GM19324 (cell line): ENCODE measurements at regions not wholly inside any gene's neighbourhood (a gene's known extent, or its start where the extent isn't known, plus 50 kb on each side); places are given as distances from the start of the nearest gene placed in this dataset.

ENCODE experiments used
- ATAC-seq: cut with Tn5 transposase; IDR thresholded peaks from one replicate; pipeline ENCODE4 v1.9.1; 2021; ENCODE audit warnings: mild to moderate bottlenecking, moderate library complexity; ENCODE audit not compliant: unreplicated experiment, low FRiP score

DNA sequence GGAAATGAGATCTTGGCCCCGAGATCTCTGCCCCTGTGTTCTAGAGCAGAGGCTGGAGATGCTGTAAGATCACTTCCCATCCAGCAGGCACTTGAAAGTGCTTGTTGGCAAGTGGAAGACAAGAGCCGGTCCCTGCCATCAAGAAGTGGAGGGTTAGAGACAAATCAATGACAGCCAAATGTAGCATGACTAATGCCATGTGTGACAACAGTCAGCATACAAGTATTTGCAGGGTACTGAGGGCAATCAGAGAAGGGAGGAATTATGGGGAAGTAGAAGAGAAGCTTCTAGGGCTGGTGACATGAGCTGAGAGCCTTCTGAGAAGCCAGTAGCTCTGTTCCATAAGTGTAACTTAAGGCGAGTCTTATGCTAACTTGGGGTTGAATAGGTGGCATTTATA lies 58.6 kb downstream of the TMEM17 start:
- ATAC-seq: no peak

DNA sequence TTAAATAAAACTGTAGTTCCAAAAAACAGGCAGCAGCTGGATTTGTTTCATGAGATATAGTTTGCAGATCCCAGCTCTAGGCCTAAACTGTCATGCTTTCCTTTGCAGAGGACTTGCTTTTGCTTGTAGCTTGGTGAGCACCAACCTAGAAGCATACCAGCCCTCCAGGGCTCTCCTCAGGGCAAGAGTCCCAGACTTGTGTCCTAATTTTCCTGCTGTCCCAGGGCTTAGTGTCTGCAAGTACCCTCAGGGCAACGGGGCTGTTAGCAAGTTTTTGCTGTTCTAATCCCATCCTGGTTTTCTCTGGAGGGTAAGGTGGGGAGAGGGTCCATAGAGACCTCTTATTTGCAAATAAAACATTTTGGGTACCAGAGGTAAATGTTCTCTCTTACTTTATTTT lies 59.5 kb downstream of the TMEM17 start:
- no peak for ATAC-seq

GRCh38 chr2:62443886-62444285 lies 62.1 kb downstream of the TMEM17 start:
- no peak for ATAC-seq

DNA sequence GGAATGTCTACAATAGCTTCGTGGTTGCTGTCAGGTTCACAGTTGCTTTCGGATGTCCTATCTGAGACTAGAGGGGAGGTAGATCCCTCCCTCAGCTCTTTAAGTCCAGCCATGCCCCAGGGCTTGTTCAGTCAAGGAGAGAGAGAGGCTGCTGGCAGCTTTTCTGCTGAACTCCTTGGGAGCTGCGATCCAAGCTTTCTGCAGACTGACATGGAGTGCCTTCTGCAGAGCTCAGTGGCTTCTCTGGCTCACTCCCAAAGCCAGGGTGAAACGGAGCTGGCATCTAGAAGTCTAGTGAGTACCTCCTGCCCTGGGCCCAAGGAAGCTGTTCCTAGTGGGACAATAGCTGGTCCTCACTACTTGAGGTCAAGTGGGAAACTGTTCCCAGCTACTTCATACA lies 62.5 kb downstream of the TMEM17 start:
- ATAC-seq: no peak

DNA sequence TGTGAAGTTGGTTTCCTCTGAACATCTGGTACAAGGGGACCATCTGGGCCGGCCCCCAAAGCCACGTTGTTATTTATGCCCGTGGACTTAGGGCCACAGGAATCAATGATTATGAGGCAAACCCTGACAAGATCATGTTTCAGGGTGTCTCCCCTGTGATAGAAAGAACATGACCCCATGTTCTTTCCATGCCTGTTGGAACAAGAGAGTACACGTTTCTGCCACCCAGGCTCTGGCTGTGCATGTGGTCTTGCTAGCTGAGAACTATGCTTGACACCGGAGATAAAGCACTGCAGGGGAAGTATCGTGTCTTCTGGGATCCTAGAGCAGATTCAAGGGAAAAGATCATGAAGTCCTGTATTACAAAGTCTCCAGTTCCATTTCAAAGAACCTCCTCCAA lies 64.2 kb downstream of the TMEM17 start:
- no peak for ATAC-seq

GRCh38 chr2:62441421-62441820 lies 64.6 kb downstream of the TMEM17 start:
- ATAC-seq: no peak

DNA sequence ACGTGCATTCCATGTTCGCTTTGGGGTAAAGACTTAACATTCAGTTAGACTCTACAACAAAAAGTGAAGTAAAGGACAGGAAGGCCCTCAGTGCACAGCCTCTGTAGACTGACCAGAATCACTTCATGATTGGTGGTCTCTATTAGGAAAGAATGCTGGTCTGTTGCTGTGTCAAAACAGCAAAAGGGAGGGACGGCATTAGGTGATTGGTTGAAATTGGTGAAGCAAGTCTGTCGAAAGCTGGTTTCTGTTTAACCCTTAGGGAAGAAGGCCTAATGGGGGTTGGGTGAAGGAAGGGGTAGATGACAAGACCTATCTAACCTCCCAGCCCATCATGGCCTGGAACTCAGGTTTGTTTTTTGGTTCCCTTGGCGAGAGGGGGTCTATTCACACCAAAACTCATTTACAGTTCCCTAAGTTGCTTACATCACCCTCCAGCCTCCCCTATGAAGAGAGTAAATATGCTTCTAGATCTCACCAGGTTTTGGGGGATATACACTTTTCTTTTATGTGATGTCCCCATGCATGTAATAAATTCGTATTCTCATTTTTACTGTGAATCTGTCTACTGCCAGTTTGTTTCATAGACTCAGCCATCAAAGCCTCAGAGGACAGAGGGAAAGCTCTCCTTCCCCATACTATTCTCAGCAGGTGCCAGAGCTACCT lies 65.6 kb downstream of the TMEM17 start:
- ATAC-seq: no peak

GRCh38 chr2:62439425-62439824 lies 66.6 kb downstream of the TMEM17 start:
- ATAC-seq: no peak

DNA sequence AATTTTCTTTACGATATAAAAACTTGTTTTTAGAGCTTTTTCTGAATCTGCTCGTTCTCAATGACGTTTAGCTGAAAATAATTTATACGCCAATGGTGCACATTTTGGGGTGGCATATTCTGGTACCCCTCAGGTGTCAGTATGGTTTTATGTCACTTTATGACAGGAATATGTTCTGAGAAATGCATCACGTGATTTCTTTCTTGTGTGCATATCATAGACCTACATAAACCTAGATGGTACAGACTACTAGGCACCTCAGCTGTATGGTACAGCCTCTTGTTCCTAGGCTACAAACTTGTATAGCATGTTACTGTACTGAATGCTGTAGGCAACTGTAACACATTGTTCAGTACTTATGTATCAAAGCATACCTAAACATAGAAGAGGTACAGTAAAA lies 68.2 kb downstream of the TMEM17 start:
- no peak for ATAC-seq

DNA sequence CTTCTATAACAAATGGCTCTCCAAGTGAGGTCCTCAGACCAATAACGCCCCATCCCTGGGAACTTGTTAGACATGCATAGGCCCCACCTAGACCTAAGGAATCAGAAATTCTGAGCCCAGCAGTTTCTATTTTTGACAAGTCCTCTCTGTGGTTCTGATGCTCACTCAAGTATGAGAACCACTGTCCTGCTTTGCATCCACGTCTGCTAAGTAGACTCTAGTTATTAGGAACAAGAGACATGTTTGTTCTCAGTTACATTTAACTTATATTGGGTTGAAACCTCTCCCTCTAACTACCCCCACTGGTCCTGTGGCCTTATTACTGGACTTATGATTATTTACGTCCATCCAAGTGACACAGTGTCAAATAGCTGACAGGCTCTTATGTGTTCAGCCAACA lies 70.3 kb downstream of the TMEM17 start:
- peak; percentile 80 for ATAC-seq

DNA sequence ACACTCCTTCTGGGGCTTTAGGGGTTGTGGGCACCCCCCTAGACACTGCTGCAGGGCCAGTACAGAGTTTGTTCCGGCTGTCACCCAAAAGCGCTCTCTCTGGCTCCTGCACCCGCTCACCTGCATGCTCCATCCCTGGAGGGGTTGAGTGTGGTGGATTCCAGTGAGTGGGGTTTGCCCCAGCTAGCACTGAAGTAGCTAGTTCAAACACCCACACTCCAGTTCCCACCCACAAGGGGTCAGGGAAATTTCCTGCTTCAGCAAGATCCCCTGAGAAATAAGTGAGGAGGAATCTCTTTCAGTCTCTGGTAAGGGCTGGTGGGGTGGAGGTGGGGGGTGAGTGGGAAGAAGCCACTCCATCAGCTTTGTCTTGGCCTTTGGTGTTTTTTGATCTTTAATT lies 73.6 kb downstream of the TMEM17 start:
- ATAC-seq: no peak

- no peak for ATAC-seq
Measured at GRCh38 chr2:62431512-62431911, 74.5 kb downstream of the TMEM17 start.

- ATAC-seq: no peak
Measured at GRCh38 chr2:62430146-62430545, 75.8 kb downstream of the TMEM17 start.

- no peak for ATAC-seq
Measured at GRCh38 chr2:62427146-62427545, 78.8 kb downstream of the TMEM17 start.

GRCh38 chr2:62426154-62426912 lies 79.7 kb downstream of the TMEM17 start:
- no peak for ATAC-seq

- no peak for ATAC-seq
Measured at GRCh38 chr2:62425684-62426083, 80.3 kb downstream of the TMEM17 start.

DNA sequence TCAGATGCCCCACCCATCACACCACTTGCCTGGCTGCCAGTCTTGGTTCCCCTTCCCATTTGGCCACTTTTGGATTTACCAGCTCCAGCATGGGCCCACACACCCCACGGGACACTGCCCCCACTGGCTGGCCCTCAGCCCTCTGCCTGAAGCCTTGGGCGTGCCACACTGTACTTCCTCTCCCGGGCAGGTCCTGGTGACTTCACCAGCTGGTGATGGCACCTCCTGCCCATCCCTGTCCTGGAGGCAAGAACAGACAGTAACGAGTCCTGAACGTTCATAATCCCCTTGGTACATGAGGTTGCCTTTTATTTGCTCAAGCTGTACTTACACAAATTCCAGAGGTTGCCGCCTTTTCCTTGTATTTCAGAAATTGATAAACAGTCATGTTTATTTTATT lies 81.1 kb downstream of the TMEM17 start:
- ATAC-seq: no peak

DNA sequence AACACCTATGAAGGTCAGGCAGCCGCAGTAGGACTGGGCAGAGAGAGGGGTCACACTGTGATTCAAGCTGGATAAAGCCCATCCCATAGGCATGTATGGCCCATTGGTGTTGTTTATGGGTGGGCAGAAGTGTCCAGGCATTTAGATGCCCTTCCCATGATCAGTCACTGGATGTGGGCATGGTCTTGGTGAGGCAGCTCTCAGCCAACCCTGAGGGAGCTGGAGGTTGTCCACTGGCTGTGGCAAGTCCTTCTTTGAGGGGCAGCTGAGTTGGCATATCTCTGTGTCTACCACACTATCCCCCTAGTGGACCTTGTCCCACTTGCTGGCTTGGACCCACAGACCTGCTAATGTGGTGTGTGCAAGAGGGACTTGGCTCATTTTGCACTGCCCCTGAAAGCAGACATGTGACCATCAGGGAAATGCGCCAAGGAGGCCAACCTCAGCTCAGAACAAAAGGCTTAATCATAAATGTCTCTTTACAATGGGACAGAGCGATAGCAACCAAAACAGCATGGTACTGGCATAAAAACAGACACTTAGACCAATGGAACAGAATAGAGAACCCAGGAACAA lies 82.0 kb downstream of the TMEM17 start:
- no peak for ATAC-seq

DNA sequence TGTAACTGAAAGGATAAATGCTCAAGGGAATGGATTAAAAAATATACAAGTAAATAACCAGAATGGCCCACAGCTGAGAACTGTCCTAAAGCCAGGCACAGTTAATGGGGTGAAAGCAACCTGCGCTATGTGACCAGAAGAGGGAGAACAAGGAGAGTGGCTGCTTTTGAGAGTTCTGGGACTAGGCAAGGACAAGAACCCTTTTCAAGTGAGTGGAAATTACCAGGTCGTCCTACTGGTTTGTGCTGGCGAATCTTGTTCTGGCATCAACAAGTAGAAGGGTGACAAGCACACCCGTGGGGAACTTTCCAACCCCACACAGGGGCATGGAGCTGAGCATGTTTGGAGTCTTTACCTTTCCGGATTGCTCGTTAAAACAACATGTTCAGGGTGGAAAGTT lies 82.8 kb downstream of the TMEM17 start:
- ATAC-seq: no peak

- ATAC-seq: peak; percentile 8
Measured at GRCh38 chr2:62415518-62415917, 90.5 kb downstream of the TMEM17 start.

- ATAC-seq: peak; percentile 83
Measured at GRCh38 chr2:62415019-62415431, 91.0 kb downstream of the TMEM17 start.

GRCh38 chr2:62413116-62413663 lies 92.8 kb downstream of the TMEM17 start:
- no peak for ATAC-seq
